CD14-positive monocyte (primary cell): ENCODE measurements at regions not wholly inside any gene's neighbourhood (a gene's known extent, or its start where the extent isn't known, plus 50 kb on each side); places are given as distances from the start of the nearest gene placed in this dataset.

Source experiments
- DNase-seq, 3 donors: peaks; one replicate each; pipeline ENCODE4 v3.0.0-alpha.2; 2011 to 2022
- H2AFZ ChIP-seq: 2 replicates; pipeline ENCODE4 v1.6.0; 2012; ENCODE audit warnings: mild to moderate bottlenecking, low read depth, low read length, inconsistent platforms; ENCODE audit not compliant: insufficient read depth, poor library complexity, severe bottlenecking
- H3K27ac ChIP-seq, 2 donors: 1 replicate in 1 of 2; 2 replicates in 1 of 2; pipeline ENCODE4 v1.5.1; 2012 to 2013; ENCODE audit warnings: low read length in 2 of 2, control low read depth in 1 of 2, inconsistent platforms in 1 of 2, low read depth in 1 of 2, mild to moderate bottlenecking in 1 of 2
- H3K27me3 ChIP-seq, 2 donors: one replicate each; pipeline versions ENCODE4 v1.6.0 to v1.6.1; 2011 to 2013; ENCODE audit warnings: low read length in 2 of 2; ENCODE audit not compliant: control insufficient read depth in 2 of 2, insufficient read depth in 2 of 2
- H3K36me3 ChIP-seq, 2 donors: replicated peaks in 1 of 2; 1 replicate in 1 of 2; 2 replicates in 1 of 2; pipeline versions ENCODE4 v1.5.1 to v1.6.1; 2012 to 2013; ENCODE audit warnings: low read length in 2 of 2, control low read depth in 1 of 2, inconsistent platforms in 1 of 2, mild to moderate bottlenecking in 1 of 2; ENCODE audit not compliant: insufficient read depth in 2 of 2, control insufficient read depth in 1 of 2
- H3K4me1 ChIP-seq, 2 donors: 1 replicate in 1 of 2; 2 replicates in 1 of 2; pipeline versions ENCODE4 v1.5.1 to v1.6.1; 2012 to 2013; ENCODE audit warnings: low read length in 2 of 2, control low read depth in 1 of 2, inconsistent platforms in 1 of 2, mild to moderate bottlenecking in 1 of 2, moderate library complexity in 1 of 2; ENCODE audit not compliant: insufficient read depth in 2 of 2, control insufficient read depth in 1 of 2
- H3K4me2 ChIP-seq: replicated peaks from 2 replicates; pipeline ENCODE3; 2012; ENCODE audit warnings: low read length, moderate library complexity, mild to moderate bottlenecking; ENCODE audit not compliant: poor library complexity, severe bottlenecking; ENCODE audit errors: extremely low read depth
- H3K4me3 ChIP-seq, 3 experiments: fragments of 200-600 bp in 1 of 3; sonication (generic) in 1 of 3; replicated peaks in 1 of 3; 1 replicate in 2 of 3; 2 replicates in 1 of 3; pipeline ENCODE4 v1.5.1; 2011 to 2013; ENCODE audit warnings: low read length in 3 of 3, mild to moderate bottlenecking in 3 of 3, control low read depth in 2 of 3, low read depth in 2 of 3, inconsistent platforms in 1 of 3, moderate library complexity in 1 of 3
- H3K79me2 ChIP-seq: 2 replicates; pipeline ENCODE4 v1.6.0; 2012; ENCODE audit warnings: mild to moderate bottlenecking, control low read depth, inconsistent platforms, low read length, moderate library complexity; ENCODE audit not compliant: insufficient read depth
- H3K9ac ChIP-seq: 2 replicates; pipeline ENCODE4 v1.6.0; 2017; ENCODE audit warnings: low read length, mild to moderate bottlenecking; ENCODE audit not compliant: insufficient read depth, poor library complexity, severe bottlenecking
- H3K9me3 ChIP-seq, 2 donors: replicated peaks in 1 of 2; 1 replicate in 1 of 2; 2 replicates in 1 of 2; pipeline versions ENCODE4 v1.5.1 to v1.6.1; 2012 to 2013; ENCODE audit warnings: low read length in 2 of 2, control low read depth in 1 of 2; ENCODE audit not compliant: control insufficient read depth in 1 of 2, insufficient read depth in 1 of 2
- H4K20me1 ChIP-seq: 2 replicates; pipeline ENCODE4 v1.6.0; 2012; ENCODE audit warnings: mild to moderate bottlenecking, low read length, control low read depth, moderate library complexity; ENCODE audit not compliant: insufficient read depth
- H3K27ac Mint-ChIP-seq, 7 donors: one replicate each; pipeline ENCODE4 v1.8.0; 2020; ENCODE audit warnings: mild to moderate bottlenecking in 7 of 7, mixed read lengths in 7 of 7, moderate library complexity in 6 of 7, inconsistent platforms in 2 of 7
- H3K27me3 Mint-ChIP-seq, 3 donors: one replicate each; pipeline ENCODE4 v1.8.0; 2021 to 2022; ENCODE audit warnings: low read depth in 3 of 3, mild to moderate bottlenecking in 3 of 3, mixed read lengths in 3 of 3, moderate library complexity in 3 of 3, inconsistent platforms in 1 of 3
- H3K36me3 Mint-ChIP-seq, 2 donors: one replicate each; pipeline ENCODE4 v1.8.0; 2020; ENCODE audit warnings: mixed read lengths in 2 of 2, inconsistent platforms in 1 of 2, mild to moderate bottlenecking in 1 of 2
- H3K4me1 Mint-ChIP-seq: one replicate; pipeline ENCODE4 v1.8.0; 2020; ENCODE audit warnings: mild to moderate bottlenecking, mixed read lengths
- H3K4me3 Mint-ChIP-seq, 2 donors: one replicate each; pipeline ENCODE4 v1.8.0; 2020; ENCODE audit warnings: mild to moderate bottlenecking in 2 of 2, mixed read lengths in 2 of 2, moderate library complexity in 1 of 2
- H3K9me3 Mint-ChIP-seq, 7 donors: one replicate each; pipeline ENCODE4 v1.8.0; 2020 to 2022; ENCODE audit warnings: mixed read lengths in 7 of 7, mild to moderate bottlenecking in 6 of 7, moderate library complexity in 6 of 7, inconsistent platforms in 2 of 7
- WGBS: methylation state at CpG from one replicate; pipeline ENCODE4 v1.1.5; 2013; ENCODE audit warnings: missing lambda C conversion rate; ENCODE audit not compliant: insufficient coverage; 5-methylcytosine and 5-hydroxymethylcytosine counted together
- intact Hi-C, 2 donors: fragments of 100-400 bp; cut with micrococcal nuclease; formaldehyde crosslinking; loops; one replicate each; pipeline versions ENCODE4 v1.15.0 to v1.15.1; 2023
- TF ChIP-seq, protein P1 (sequence below): fragments of 200-600 bp; IDR thresholded peaks from one replicate; pipeline ENCODE4 v1.8.0; 2022; ENCODE audit warnings: antibody characterized with exemption, mild to moderate bottlenecking

DNA sequence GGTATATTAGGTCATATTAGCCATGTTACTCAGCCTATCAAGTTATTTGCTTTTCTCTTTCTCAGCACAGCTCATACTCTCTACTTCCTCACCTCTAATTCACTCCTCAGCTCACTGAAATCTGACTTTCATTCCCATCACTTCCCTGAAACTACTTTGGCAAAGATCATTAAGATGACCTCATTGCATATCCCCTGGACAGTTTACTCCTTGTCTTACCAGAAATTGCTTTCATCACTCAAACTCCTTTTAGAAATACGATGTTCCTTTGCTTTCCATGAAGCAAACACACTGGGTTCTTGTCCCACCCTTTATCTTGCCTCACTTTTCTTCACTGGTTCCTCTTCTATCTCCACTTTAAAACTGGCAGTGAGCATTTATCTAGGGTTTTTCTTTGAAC lies 354.4 kb downstream of the TUSC7 start:
- H3K27ac Mint-ChIP-seq, result no peak overlapping the region
- H3K9ac ChIP-seq, result no peak overlapping the region
- whole genome bisulfite sequencing, result 10% methylated on average over 1 of the region's 1 CpG
- H3K4me3 Mint-ChIP-seq, result no peak overlapping the region
- H3K4me1 ChIP-seq, result peaks cover 22 to 25% of the 10 kb centered on the region in 2 donors
- TF ChIP-seq, protein P1, sequence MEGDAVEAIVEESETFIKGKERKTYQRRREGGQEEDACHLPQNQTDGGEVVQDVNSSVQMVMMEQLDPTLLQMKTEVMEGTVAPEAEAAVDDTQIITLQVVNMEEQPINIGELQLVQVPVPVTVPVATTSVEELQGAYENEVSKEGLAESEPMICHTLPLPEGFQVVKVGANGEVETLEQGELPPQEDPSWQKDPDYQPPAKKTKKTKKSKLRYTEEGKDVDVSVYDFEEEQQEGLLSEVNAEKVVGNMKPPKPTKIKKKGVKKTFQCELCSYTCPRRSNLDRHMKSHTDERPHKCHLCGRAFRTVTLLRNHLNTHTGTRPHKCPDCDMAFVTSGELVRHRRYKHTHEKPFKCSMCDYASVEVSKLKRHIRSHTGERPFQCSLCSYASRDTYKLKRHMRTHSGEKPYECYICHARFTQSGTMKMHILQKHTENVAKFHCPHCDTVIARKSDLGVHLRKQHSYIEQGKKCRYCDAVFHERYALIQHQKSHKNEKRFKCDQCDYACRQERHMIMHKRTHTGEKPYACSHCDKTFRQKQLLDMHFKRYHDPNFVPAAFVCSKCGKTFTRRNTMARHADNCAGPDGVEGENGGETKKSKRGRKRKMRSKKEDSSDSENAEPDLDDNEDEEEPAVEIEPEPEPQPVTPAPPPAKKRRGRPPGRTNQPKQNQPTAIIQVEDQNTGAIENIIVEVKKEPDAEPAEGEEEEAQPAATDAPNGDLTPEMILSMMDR, result no peak
- no peaks in the 10 kb centered on the region for H4K20me1 ChIP-seq
- H3K36me3 Mint-ChIP-seq, result no peaks in the 10 kb centered on the region
- intact Hi-C loops, result no loop called here
- peak overlapping the region in 1 of 3 experiments; percentile 29 for H3K4me3 ChIP-seq
- no peaks in the 10 kb centered on the region for H3K9me3 ChIP-seq
- no peaks in the 10 kb centered on the region for H3K27me3 ChIP-seq
- H2AFZ ChIP-seq, result no peak overlapping the region
- H3K27me3 Mint-ChIP-seq, result no peaks in the 10 kb centered on the region
- peak; percentile 23 to 39 (median 26) for DNase-seq
- no peaks in the 10 kb centered on the region for H3K36me3 ChIP-seq
- no peaks in the 10 kb centered on the region for H3K9me3 Mint-ChIP-seq
- H3K4me1 Mint-ChIP-seq, result peaks cover 2% of the 10 kb centered on the region
- H3K79me2 ChIP-seq, result no peaks in the 10 kb centered on the region
- peak overlapping the region; percentile 53 for H3K4me2 ChIP-seq
- H3K27ac ChIP-seq, result peak overlapping the region in 1 of 2 donors; percentile 67

DNA sequence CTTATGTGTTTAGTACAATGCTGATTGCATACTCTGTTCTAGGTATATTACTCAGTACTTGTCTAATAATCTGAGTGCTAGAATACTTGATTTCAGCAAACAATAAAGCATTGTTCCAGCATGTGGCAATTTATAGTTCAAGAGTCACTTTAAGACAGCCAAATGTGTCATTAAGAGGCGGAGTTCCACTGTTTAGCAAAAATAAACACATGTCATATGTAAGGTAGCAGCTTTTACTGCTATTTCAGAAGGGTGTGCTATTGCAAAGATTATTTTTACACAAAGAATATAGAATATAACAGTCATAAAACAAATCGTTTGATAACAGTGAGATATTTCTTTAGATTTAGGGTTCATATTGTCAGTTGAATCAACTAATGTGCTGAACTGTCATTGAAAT lies 358.7 kb downstream of the TUSC7 start:
- no peaks in the 10 kb centered on the region for H3K79me2 ChIP-seq
- H3K4me1 Mint-ChIP-seq, result no peaks in the 10 kb centered on the region
- TF ChIP-seq, protein P1, result no peak
- H3K36me3 ChIP-seq, result no peaks in the 10 kb centered on the region
- no peak overlapping the region for H2AFZ ChIP-seq
- H3K4me3 ChIP-seq, result no peak overlapping the region
- no CpG with 5 or more reads among the region's 2 CpGs for WGBS
- H3K4me3 Mint-ChIP-seq, result no peak overlapping the region
- no peak for DNase-seq
- H3K9me3 Mint-ChIP-seq, result peaks cover 0 to 2% (median 0%) of the 10 kb centered on the region in 7 donors
- H3K9me3 ChIP-seq, result no peaks in the 10 kb centered on the region
- no peak overlapping the region for H3K27ac Mint-ChIP-seq
- peaks cover 0 to 1% of the 10 kb centered on the region in 2 donors for H3K27me3 ChIP-seq
- H3K4me1 ChIP-seq, result peaks cover 14% of the 10 kb centered on the region in 2 donors
- peaks cover 0 to 3% (median 0%) of the 10 kb centered on the region in 3 donors for H3K27me3 Mint-ChIP-seq
- H3K36me3 Mint-ChIP-seq, result no peaks in the 10 kb centered on the region
- H3K9ac ChIP-seq, result no peak overlapping the region
- no peak overlapping the region for H3K27ac ChIP-seq
- H3K4me2 ChIP-seq, result no peak overlapping the region
- intact Hi-C loops, result no loop called here
- no peaks in the 10 kb centered on the region for H4K20me1 ChIP-seq
